Left forelimb (tissue), 1 donor: ENCODE measurements at regions not wholly inside any gene's neighbourhood (a gene's known extent, or its start where the extent isn't known, plus 50 kb on each side); places are given as distances from the start of the nearest gene placed in this dataset.
"Not testable (repeated sequence)": the region's sequence is repeated elsewhere in the genome, so short reads cannot be mapped to it uniquely, and the experiment has no call there.

Experiments used
- DNase-seq: peaks from one replicate; pipeline ENCODE4 v3.0.0-alpha.2; 2018; ENCODE audit warnings: low spot score

GRCh38 chr5:124871303-124871702 lies 124.9 kb upstream of the ZNF608 start:
- DNase-seq = no peak

GRCh38 chr5:124872086-124872485 lies 125.6 kb upstream of the ZNF608 start:
- DNase-seq = no peak

GRCh38 chr5:124872615-124873014 lies 126.2 kb upstream of the ZNF608 start:
- DNase-seq = no peak

GRCh38 chr5:124873188-124873587 lies 126.7 kb upstream of the ZNF608 start:
- DNase-seq = no peak

- no peak for DNase-seq
Measured at GRCh38 chr5:124873713-124874112, 127.3 kb upstream of the ZNF608 start.

- DNase-seq = no peak
Measured at GRCh38 chr5:124876566-124876965, 130.1 kb upstream of the ZNF608 start.

- no peak for DNase-seq
Measured at GRCh38 chr5:124876983-124877382, 130.5 kb upstream of the ZNF608 start.

GRCh38 chr5:124877501-124878146 lies 131.2 kb upstream of the ZNF608 start:
- no peak for DNase-seq

GRCh38 chr5:124878583-124879342 lies 132.3 kb upstream of the ZNF608 start:
- DNase-seq = no peak

- DNase-seq = no peak
Measured at GRCh38 chr5:124880903-124881697, 134.7 kb upstream of the ZNF608 start.

GRCh38 chr5:124883681-124884080 lies 137.2 kb upstream of the ZNF608 start:
- DNase-seq = no peak

GRCh38 chr5:124884114-124884513 lies 137.7 kb upstream of the ZNF608 start:
- DNase-seq = no peak

GRCh38 chr5:124885490-124885889 lies 139.1 kb upstream of the ZNF608 start:
- DNase-seq = no peak

- no peak for DNase-seq
Measured at GRCh38 chr5:124887223-124887622, 140.8 kb upstream of the ZNF608 start.

GRCh38 chr5:124888050-124888506 lies 141.6 kb upstream of the ZNF608 start:
- no peak for DNase-seq

- no peak for DNase-seq
Measured at GRCh38 chr5:124888622-124889485, 142.4 kb upstream of the ZNF608 start.

GRCh38 chr5:124889486-124889825 lies 143.0 kb upstream of the ZNF608 start:
- DNase-seq = no peak

- no peak for DNase-seq
Measured at GRCh38 chr5:124889850-124890249, 143.4 kb upstream of the ZNF608 start.

- DNase-seq = not testable (repeated sequence)
Measured at GRCh38 chr5:124890442-124890841, 144.0 kb upstream of the ZNF608 start.

- no peak for DNase-seq
Measured at GRCh38 chr5:124891179-124891578, 144.7 kb upstream of the ZNF608 start.

- no peak for DNase-seq
Measured at GRCh38 chr5:124892185-124892848, 145.9 kb upstream of the ZNF608 start.
